ENCODE measurements at regions not wholly inside any gene's neighbourhood (a gene's known extent, or its start where the extent isn't known, plus 50 kb on each side); places are given as distances from the start of the nearest gene placed in this dataset.

DNA sequence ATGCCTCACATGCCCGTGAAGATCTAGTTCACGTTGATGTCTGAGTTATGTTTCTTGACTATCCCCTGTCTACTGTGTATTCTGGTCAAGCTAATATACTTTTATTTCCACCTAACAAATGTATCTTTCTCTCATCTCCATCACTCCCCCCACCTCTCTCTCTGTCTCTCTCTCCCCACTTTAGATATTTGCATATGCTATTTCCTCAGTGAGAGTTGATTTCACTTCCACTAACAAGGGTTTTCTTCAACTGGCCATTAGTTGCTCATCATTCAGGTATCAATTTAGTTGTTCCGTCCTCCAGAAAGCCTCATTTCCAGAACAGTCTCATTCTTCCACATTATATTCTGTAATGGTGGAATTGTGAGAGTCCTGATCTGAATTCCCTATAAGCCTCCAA, 1777.8 kb upstream of the TENM3 start:
- no peak for DNase-seq (ENCODE audit: low read depth in 3 of 3)

- no peak for DNase-seq (ENCODE audit: low read depth in 3 of 3)
Measured at GRCh38 chr4:180483036-180483435, 1760.2 kb upstream of the TENM3 start.

- DNase-seq (ENCODE audit: low read depth in 3 of 3): no peak
Measured at GRCh38 chr4:180485407-180485806, 1757.8 kb upstream of the TENM3 start.

GRCh38 chr4:180486342-180486741, 1756.9 kb upstream of the TENM3 start:
- DNase-seq (ENCODE audit: low read depth in 3 of 3): no peak

GRCh38 chr4:180489787-180490186, 1753.4 kb upstream of the TENM3 start:
- no peak for DNase-seq (ENCODE audit: low read depth in 3 of 3)

DNA sequence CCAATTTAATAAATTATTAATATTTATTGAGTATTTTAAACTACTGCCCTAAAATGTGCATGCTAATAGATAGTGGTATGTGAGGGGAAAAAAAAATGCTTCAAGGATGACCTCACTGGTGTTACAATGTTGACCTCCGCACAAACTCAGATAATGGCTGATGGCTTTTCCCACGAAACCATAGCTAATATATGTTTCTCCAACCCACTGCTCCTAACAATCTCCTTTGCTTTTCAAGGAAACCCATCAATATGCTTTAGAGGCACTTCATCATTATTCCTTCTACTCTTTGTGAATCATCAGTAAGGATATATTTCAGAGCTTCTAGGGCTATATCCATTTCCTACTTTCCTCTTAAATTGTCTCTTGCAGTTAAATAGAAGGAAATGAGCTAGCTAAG, 1752.0 kb upstream of the TENM3 start:
- no peak for DNase-seq (ENCODE audit: low read depth in 3 of 3)

- no peak for DNase-seq (ENCODE audit: low read depth in 3 of 3)
Measured at GRCh38 chr4:180493299-180493698, 1749.9 kb upstream of the TENM3 start.

DNA sequence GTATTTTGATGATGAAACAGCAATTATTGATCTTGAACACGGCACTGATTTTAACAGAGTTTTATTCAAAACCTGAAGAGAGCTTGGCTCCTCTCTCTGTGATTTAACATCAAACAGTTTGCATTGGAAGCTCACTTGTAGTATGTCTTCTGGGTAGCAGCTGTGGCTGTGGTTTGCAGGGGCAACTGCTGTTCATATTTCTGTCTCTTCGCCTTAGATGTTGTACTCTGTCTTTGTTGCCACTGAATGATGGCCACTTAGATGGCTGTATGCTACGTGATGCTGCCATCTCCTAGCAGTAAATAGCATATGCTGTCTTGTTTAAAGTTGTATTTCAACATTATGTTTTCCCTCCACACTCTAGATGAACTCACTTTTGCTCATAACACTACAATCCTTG, 1743.0 kb upstream of the TENM3 start:
- DNase-seq (ENCODE audit: low read depth in 3 of 3): no peak

DNA sequence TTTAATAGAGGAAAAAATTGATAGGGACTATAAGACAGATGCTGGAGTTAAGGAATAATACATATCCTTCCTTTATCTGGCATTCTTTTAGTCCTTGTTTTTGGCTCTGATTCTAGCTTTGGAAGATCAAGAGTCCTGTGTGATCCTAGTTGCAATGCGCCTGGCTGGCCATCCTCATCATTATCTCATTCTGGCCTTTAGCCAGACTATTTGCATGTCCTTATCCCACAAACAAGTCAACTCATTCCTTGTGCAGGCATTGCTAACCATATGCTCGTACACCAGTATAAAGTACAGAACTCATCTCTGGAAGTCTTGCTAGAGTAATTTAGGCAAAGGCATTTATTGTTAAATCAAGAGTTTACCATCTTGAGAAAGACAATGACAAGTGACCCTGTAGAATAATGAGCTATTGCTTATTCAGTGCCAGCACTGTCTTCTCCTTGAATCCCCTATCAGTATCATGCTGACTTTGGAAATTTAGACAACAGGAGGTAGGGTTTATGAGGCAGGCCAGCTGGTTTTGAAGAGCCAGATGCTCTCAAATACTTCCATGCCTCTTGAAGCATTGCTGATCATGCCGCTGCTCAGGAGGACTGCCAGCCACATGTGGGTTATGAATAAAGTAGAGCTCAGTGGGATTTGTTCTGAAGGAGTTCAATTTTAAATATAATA, 1730.3 kb upstream of the TENM3 start:
- no peak for DNase-seq (ENCODE audit: low read depth in 3 of 3)

DNA sequence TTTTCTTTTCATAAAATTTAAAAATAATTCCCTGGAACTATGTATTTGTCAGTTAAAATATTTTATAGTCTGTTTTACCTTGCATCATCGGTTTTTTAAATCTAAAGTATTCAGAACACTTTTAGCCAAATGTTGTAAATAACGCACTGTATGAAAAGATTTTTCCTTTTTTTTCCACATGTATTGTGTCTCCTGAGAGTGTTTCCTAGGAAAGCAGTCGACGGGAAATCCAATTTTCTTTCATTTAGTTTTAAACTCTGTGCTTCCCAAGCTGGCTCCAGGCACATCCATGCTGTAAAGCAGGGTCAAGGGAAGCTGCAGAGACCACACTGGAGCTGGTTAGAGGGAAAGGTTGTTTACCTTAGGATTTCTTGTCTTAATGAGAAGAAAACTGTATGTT, 1724.3 kb upstream of the TENM3 start:
- no peak for DNase-seq (ENCODE audit: low read depth in 3 of 3)

DNA sequence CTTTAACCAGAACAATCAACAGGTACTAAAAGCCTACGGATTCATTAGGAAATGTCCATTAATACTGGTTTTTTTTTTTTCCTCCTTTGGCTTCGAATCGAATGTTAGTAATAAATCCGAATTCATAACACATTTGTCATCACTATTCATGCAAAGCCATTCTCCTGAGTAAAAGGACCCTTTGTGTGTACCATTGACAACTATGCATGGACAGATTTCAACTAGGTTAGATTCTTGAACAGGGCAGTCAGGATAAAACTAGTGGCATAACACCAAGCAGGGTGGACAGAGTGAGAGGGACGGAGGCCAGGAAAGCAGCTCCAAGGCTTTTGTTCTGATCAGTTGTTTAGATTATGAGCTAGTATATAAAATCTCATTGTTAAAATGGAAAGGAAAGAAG, 1722.0 kb upstream of the TENM3 start:
- no peak for DNase-seq (ENCODE audit: low read depth in 3 of 3)

DNA sequence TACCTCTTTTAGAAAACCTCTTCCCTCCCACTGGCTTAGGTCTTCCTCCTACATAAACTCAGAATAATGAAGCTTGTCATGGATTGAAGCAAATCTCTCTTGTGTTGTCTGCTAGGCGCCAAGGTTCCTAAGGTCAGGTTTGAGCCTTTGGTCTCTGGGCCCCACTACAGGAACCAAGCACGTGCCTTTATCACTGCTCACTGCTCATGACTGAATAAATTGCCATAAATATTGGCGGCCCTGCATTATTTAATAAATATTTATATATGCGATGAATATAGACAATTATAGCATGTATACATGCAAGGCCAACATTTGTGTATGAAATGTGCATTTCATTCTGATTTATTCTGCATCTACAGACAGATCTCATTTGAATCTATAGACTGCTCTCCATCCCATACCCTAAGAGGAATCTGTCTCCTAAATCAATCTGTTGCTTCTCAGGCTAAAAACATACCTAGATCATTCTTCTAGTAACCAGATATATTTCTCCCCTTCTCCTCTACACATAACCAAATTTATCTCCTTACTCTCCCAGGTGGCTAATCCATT, 1717.6 kb upstream of the TENM3 start:
- no peak for DNase-seq (ENCODE audit: low read depth in 3 of 3)

DNA sequence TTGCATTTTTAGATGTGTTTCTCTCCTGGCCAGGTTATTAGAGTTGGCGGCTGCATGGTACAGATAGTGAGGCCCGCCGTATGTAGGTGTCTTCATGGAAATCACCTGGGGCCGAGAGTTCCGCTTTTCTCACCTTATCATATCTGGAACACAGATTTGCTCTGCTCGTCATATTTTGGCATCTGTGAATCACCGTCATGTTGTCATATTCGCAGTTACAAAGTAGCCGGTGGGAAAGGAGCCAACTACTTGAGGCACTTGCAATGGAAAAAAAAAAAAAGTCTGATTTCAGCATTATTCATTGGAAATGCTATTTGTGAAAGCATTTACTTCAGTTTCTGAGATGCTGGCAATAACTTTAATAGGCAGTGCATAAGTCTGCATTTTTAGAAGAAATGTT, 1715.2 kb upstream of the TENM3 start:
- no peak for DNase-seq (ENCODE audit: low read depth in 3 of 3)

GRCh38 chr4:180530787-180531186, 1712.4 kb upstream of the TENM3 start:
- no peak for DNase-seq (ENCODE audit: low read depth in 3 of 3)

DNA sequence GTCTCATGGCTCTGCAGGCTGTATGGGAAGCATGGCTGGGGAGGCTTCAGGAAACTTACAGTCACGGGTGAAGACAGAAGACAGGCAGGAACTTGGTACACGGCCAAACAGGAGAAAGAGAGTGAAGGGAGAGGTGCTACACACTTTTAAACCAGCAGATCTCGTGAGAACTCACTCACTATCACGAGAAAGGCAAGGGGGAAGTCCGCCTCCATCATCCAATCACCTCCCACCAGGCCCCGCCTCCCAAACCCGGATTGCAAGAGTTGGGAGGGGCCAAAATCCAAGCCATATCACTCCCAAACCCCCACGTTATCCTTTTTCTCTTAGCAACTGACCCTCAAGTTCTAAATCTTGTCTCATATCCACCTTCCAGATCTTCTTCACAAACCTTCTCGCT, 1710.5 kb upstream of the TENM3 start:
- no peak for DNase-seq (ENCODE audit: low read depth in 3 of 3)

- DNase-seq (ENCODE audit: low read depth in 3 of 3): no peak
Measured at GRCh38 chr4:180538384-180539057, 1704.7 kb upstream of the TENM3 start.

DNA sequence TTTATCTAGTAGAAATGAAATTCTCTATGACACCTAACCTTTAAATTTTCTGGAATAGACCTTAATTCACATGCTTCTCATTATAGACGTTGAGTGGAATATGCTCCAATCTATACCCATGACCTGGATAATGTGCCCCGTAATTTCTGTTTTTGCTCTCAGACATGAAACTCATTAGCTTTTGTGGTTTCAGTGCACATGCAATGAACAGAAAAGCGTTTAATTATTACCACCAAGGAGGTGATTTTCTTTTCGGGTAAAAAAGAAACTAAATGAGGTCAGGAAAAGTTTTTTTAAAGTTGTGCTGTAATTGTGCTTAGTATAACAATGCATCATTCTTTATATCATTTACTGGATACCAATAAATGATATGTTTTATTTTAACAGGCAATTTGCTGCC, 1703.9 kb upstream of the TENM3 start:
- no peak for DNase-seq (ENCODE audit: low read depth in 3 of 3)

GRCh38 chr4:180541678-180542077, 1701.5 kb upstream of the TENM3 start:
- DNase-seq (ENCODE audit: low read depth in 3 of 3): no peak

GRCh38 chr4:180542445-180543100, 1700.6 kb upstream of the TENM3 start:
- no peak for DNase-seq (ENCODE audit: low read depth in 3 of 3)

DNA sequence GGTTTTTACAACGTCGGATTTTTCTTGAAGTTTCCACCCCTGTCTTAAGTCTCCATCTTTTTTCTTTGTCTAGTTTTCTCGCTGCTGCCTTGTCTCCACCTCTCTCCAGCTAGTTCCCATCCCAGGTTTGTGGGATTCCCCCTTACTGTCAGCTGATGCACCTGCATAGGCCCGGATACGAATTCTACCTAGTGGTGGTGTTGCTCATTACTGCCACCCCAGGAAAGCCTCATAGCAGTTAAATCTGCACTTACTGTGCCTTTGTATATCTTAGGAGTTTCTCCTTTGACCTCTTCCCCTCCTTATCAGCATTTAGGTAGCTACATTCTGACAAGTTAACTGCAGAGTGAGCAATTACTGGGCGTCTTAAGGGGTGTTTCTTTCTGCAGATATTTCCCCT, 1693.1 kb upstream of the TENM3 start:
- no peak for DNase-seq (ENCODE audit: low read depth in 3 of 3)

- DNase-seq (ENCODE audit: low read depth in 3 of 3): no peak
Measured at GRCh38 chr4:180557348-180557747, 1685.9 kb upstream of the TENM3 start.

DNA sequence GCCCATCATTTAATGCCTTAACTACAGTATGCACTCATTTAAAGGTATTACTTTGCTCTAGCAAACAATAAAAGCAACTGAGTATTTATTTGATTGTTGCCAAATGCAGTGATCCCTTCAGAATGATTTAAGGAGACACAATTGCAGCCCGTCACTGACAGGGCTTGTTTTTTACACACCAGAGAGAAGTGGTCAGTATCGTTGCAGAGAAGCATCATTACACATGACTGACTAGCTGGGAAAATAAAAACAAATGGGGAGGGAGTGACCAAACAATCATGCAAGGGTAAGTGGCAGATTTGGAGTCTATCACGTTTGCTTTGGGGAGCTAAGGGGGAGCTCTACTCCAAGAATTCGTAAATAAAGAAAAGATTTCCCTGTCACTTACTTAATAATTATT, 1685.3 kb upstream of the TENM3 start:
- DNase-seq (ENCODE audit: low read depth in 3 of 3): no peak

GRCh38 chr4:180558427-180558826, 1684.8 kb upstream of the TENM3 start:
- no peak for DNase-seq (ENCODE audit: low read depth in 3 of 3)
